Stomach (tissue), 4 donors: ENCODE measurements at regions not wholly inside any gene's neighbourhood (a gene's known extent, or its start where the extent isn't known, plus 50 kb on each side); places are given as distances from the start of the nearest gene placed in this dataset.

ENCODE experiments used
- CTCF ChIP-seq, 7 experiments: fragments of 450-650 bp in 4 of 7; fragments of 200-600 bp in 3 of 7; sonication (generic) in 3 of 7; IDR thresholded peaks; one replicate each; pipeline ENCODE4 v1.5.1; 2016 to 2019; ENCODE audit warnings: antibody characterized with exemption in 7 of 7, control low read depth in 2 of 7, mild to moderate bottlenecking in 1 of 7
- EP300 ChIP-seq: sonication (generic); formaldehyde crosslinking; IDR thresholded peaks from one replicate; pipeline ENCODE4 v1.6.1; 2017; ENCODE audit warnings: antibody characterized with exemption
- POLR2A ChIP-seq, 4 donors: fragments of 450-650 bp; IDR thresholded peaks; one replicate each; pipeline ENCODE4 v1.6.1; 2016; ENCODE audit warnings: antibody characterized with exemption in 4 of 4, control low read depth in 2 of 4, mild to moderate bottlenecking in 1 of 4, moderate library complexity in 1 of 4
- POLR2AphosphoS5 ChIP-seq, 3 donors: sonication (generic); formaldehyde crosslinking; IDR thresholded peaks; one replicate each; pipeline ENCODE4 v1.6.1; 2016; ENCODE audit warnings: antibody characterized with exemption in 3 of 3

GRCh38 chr7:152594801-152595200 is 81.1 kb downstream of the XRCC2 start:
- no peak for TF ChIP-seq EP300
- TF ChIP-seq CTCF (IDR thresholded peaks at IDR 0.05): no peak
- TF ChIP-seq POLR2AphosphoS5 (IDR thresholded peaks at IDR 0.05): no peak
- no peak for TF ChIP-seq POLR2A (IDR thresholded peaks at IDR 0.05)
